Astrocyte (in vitro differentiated cells and primary cell): ENCODE measurements at regions not wholly inside any gene's neighbourhood (a gene's known extent, or its start where the extent isn't known, plus 50 kb on each side); places are given as distances from the start of the nearest gene placed in this dataset.

Experiments used
- DNase-seq: peaks from one replicate; pipeline ENCODE4 v3.0.0-alpha.2; 2010; ENCODE audit warnings: low read depth
- FAIRE-seq: peaks from 2 replicates; lab custom pipeline; 2011; peaks lifted over from hg19 to GRCh38; lab: Jason Lieb, UNC
- H2AFZ ChIP-seq: 2 replicates; pipeline ENCODE4 v1.6.0; 2012; ENCODE audit warnings: low read depth, low read length, inconsistent platforms
- H3K27ac ChIP-seq: 2 replicates; pipeline ENCODE4 v1.5.1; 2011; ENCODE audit warnings: low read depth, low read length, inconsistent platforms
- H3K27me3 ChIP-seq: 2 replicates; pipeline ENCODE4 v1.6.0; 2011; ENCODE audit warnings: low read length, inconsistent platforms; ENCODE audit not compliant: insufficient read depth
- H3K36me3 ChIP-seq: 2 replicates; pipeline ENCODE4 v1.5.1; 2011; ENCODE audit warnings: low read length, inconsistent platforms; ENCODE audit not compliant: insufficient read depth
- H3K4me1 ChIP-seq: 2 replicates; pipeline ENCODE4 v1.5.1; 2011; ENCODE audit warnings: low read length, inconsistent platforms; ENCODE audit not compliant: insufficient read depth
- H3K4me2 ChIP-seq: 2 replicates; pipeline ENCODE4 v1.6.0; 2012; ENCODE audit warnings: low read length, inconsistent platforms
- H3K4me3 ChIP-seq: 2 replicates; pipeline ENCODE4 v1.5.1; 2011; ENCODE audit warnings: low read depth, mild to moderate bottlenecking, low read length, inconsistent platforms; ENCODE audit not compliant: insufficient read depth
- H3K79me2 ChIP-seq: 2 replicates; pipeline ENCODE4 v1.6.0; 2012; ENCODE audit warnings: mild to moderate bottlenecking, low read length, inconsistent platforms; ENCODE audit not compliant: insufficient read depth
- H3K9ac ChIP-seq: 2 replicates; pipeline ENCODE4 v1.6.0; 2012; ENCODE audit warnings: mild to moderate bottlenecking, low read length, inconsistent platforms
- H3K9me3 ChIP-seq: 2 replicates; pipeline ENCODE4 v1.5.1; 2012; ENCODE audit warnings: low read depth, mild to moderate bottlenecking, low read length, inconsistent platforms; ENCODE audit not compliant: insufficient read depth
- H4K20me1 ChIP-seq: 2 replicates; pipeline ENCODE4 v1.6.0; 2012; ENCODE audit warnings: low read length, inconsistent platforms; ENCODE audit not compliant: insufficient read depth
- H3K27ac Mint-ChIP-seq: one replicate; pipeline ENCODE4 v1.8.0; 2021; ENCODE audit warnings: mild to moderate bottlenecking, mixed read lengths; ENCODE audit not compliant: unreplicated experiment
- H3K27me3 Mint-ChIP-seq: one replicate; pipeline ENCODE4 v1.8.0; 2021; ENCODE audit warnings: low read depth, mixed read lengths; ENCODE audit not compliant: unreplicated experiment
- H3K36me3 Mint-ChIP-seq: one replicate; pipeline ENCODE4 v1.8.0; 2021; ENCODE audit warnings: low read depth, mixed read lengths; ENCODE audit not compliant: unreplicated experiment
- H3K4me1 Mint-ChIP-seq: one replicate; pipeline ENCODE4 v1.8.0; 2021; ENCODE audit warnings: low read depth, mixed read lengths; ENCODE audit not compliant: unreplicated experiment
- H3K4me3 Mint-ChIP-seq: one replicate; pipeline ENCODE4 v1.8.0; 2021; ENCODE audit warnings: mild to moderate bottlenecking, moderate library complexity, mixed read lengths; ENCODE audit not compliant: unreplicated experiment
- H3K9me3 Mint-ChIP-seq: one replicate; pipeline ENCODE4 v1.8.0; 2021; ENCODE audit warnings: mild to moderate bottlenecking, mixed read lengths; ENCODE audit not compliant: unreplicated experiment
- EZH2 ChIP-seq: IDR thresholded peaks from 2 replicates; pipeline ENCODE4 v1.6.1; 2012; ENCODE audit warnings: mild to moderate bottlenecking, low read length, inconsistent platforms; ENCODE audit not compliant: insufficient read depth
- TF ChIP-seq, protein P1 (sequence below): IDR thresholded peaks from 2 replicates; pipeline ENCODE4 v1.5.1; 2011; ENCODE audit warnings: low read depth, mild to moderate bottlenecking, inconsistent platforms, low read length, moderate library complexity; ENCODE audit not compliant: insufficient read depth

- Histone ChIP-seq H3K4me1 (no peaks in the 10 kb centered on the region), H3K4me2 (no peak overlapping the region), H3K36me3 (no peaks in the 10 kb centered on the region), H4K20me1 (no peaks in the 10 kb centered on the region), H3K79me2 (no peaks in the 10 kb centered on the region), H3K27ac (no peak overlapping the region), H2AFZ (no peak overlapping the region), H3K27me3 (peaks cover 5% of the 10 kb centered on the region), H3K4me3 (no peak overlapping the region), H3K9me3 (no peaks in the 10 kb centered on the region), H3K9ac (no peak overlapping the region)
- DNase-seq, result no peak
- Mint-ChIP-seq H3K36me3 (no peaks in the 10 kb centered on the region), H3K9me3 (peaks cover 3% of the 10 kb centered on the region), H3K27ac (no peak overlapping the region), H3K4me3 (no peak overlapping the region), H3K4me1 (no peaks in the 10 kb centered on the region), H3K27me3 (peaks cover 33% of the 10 kb centered on the region)
- no peak for FAIRE-seq
- TF ChIP-seq, protein P1, sequence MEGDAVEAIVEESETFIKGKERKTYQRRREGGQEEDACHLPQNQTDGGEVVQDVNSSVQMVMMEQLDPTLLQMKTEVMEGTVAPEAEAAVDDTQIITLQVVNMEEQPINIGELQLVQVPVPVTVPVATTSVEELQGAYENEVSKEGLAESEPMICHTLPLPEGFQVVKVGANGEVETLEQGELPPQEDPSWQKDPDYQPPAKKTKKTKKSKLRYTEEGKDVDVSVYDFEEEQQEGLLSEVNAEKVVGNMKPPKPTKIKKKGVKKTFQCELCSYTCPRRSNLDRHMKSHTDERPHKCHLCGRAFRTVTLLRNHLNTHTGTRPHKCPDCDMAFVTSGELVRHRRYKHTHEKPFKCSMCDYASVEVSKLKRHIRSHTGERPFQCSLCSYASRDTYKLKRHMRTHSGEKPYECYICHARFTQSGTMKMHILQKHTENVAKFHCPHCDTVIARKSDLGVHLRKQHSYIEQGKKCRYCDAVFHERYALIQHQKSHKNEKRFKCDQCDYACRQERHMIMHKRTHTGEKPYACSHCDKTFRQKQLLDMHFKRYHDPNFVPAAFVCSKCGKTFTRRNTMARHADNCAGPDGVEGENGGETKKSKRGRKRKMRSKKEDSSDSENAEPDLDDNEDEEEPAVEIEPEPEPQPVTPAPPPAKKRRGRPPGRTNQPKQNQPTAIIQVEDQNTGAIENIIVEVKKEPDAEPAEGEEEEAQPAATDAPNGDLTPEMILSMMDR, result no peak
- no peak for TF ChIP-seq EZH2
These were observed 164.0 kb upstream of the DTNBP1 start for GRCh38 chr6:15826814-15827318.

GRCh38 chr6:15825332-15825930, 162.6 kb upstream of the DTNBP1 start:
- H3K4me1 Mint-ChIP-seq, result no peaks in the 10 kb centered on the region
- H3K27me3 ChIP-seq, result peaks cover 2% of the 10 kb centered on the region
- H4K20me1 ChIP-seq, result no peaks in the 10 kb centered on the region
- H3K4me2 ChIP-seq, result no peak overlapping the region
- no peak for DNase-seq
- no peaks in the 10 kb centered on the region for H3K9me3 ChIP-seq
- H3K27ac ChIP-seq, result no peak overlapping the region
- H3K36me3 ChIP-seq, result no peaks in the 10 kb centered on the region
- peaks cover 38% of the 10 kb centered on the region for H3K27me3 Mint-ChIP-seq
- H3K4me1 ChIP-seq, result no peaks in the 10 kb centered on the region
- no peak for FAIRE-seq
- H3K36me3 Mint-ChIP-seq, result no peaks in the 10 kb centered on the region
- H3K4me3 Mint-ChIP-seq, result no peak overlapping the region
- TF ChIP-seq, protein P1, result no peak
- no peak for TF ChIP-seq EZH2
- no peak overlapping the region for H3K27ac Mint-ChIP-seq
- H3K4me3 ChIP-seq, result no peak overlapping the region
- no peaks in the 10 kb centered on the region for H3K79me2 ChIP-seq
- no peak overlapping the region for H3K9ac ChIP-seq
- peaks cover 3% of the 10 kb centered on the region for H3K9me3 Mint-ChIP-seq
- H2AFZ ChIP-seq, result no peak overlapping the region

- Histone ChIP-seq H4K20me1 (no peaks in the 10 kb centered on the region), H3K9me3 (no peaks in the 10 kb centered on the region), H3K79me2 (no peaks in the 10 kb centered on the region), H2AFZ (no peak overlapping the region), H3K4me2 (no peak overlapping the region), H3K27ac (no peak overlapping the region), H3K4me1 (no peaks in the 10 kb centered on the region), H3K36me3 (no peaks in the 10 kb centered on the region), H3K9ac (no peak overlapping the region), H3K27me3 (peaks cover 2% of the 10 kb centered on the region), H3K4me3 (no peak overlapping the region)
- Mint-ChIP-seq H3K4me1 (no peaks in the 10 kb centered on the region), H3K27me3 (peaks cover 37% of the 10 kb centered on the region), H3K36me3 (no peaks in the 10 kb centered on the region), H3K27ac (no peak overlapping the region), H3K9me3 (peaks cover 3% of the 10 kb centered on the region), H3K4me3 (no peak overlapping the region)
- TF ChIP-seq, protein P1, result no peak
- no peak for TF ChIP-seq EZH2
- no peak for DNase-seq
- FAIRE-seq, result no peak
These were observed 162.0 kb upstream of the DTNBP1 start for GRCh38 chr6:15824811-15825210.
